HAP-1 (cell line): ENCODE measurements at regions not wholly inside any gene's neighbourhood (a gene's known extent, or its start where the extent isn't known, plus 50 kb on each side); places are given as distances from the start of the nearest gene placed in this dataset.

Source experiments
- DNase-seq, 2 experiments: peaks; one replicate each; pipeline ENCODE4 v3.0.0-alpha.2; 2016 to 2020; ENCODE audit warnings: low spot score in 2 of 2
- H3K27me3 ChIP-seq: fragments of 250-450 bp; sonication (Bioruptor Pico); 2 replicates; pipeline ENCODE4 v1.5.1; 2020; ENCODE audit warnings: low read depth, mild to moderate bottlenecking, moderate library complexity
- H3K36me3 ChIP-seq: fragments of 250-450 bp; sonication (Bioruptor Pico); replicated peaks from 2 replicates; pipeline ENCODE4 v1.5.1; 2020; ENCODE audit warnings: mild to moderate bottlenecking
- H3K4me1 ChIP-seq: fragments of 250-450 bp; sonication (Bioruptor Pico); 2 replicates; pipeline ENCODE4 v1.5.1; 2020; ENCODE audit warnings: mild to moderate bottlenecking
- H3K4me3 ChIP-seq: fragments of 250-450 bp; sonication (Bioruptor Pico); 2 replicates; pipeline ENCODE4 v1.5.1; 2020; ENCODE audit warnings: mild to moderate bottlenecking, moderate library complexity
- H3K9me3 ChIP-seq: fragments of 250-450 bp; sonication (Bioruptor Pico); 2 replicates; pipeline ENCODE4 v1.5.1; 2020; ENCODE audit warnings: mild to moderate bottlenecking, moderate library complexity
- in situ Hi-C: fragments of 300-500 bp; cut with MboI; formaldehyde crosslinking; loops from 3 replicates; pipeline ENCODE4 v1.14.3; 2020; ENCODE audit warnings: low sequenced_read_pairs, inconsistent platforms, mixed read lengths

GRCh38 chr9:79877943-79878602, 306.3 kb downstream of the TLE4 start:
- Histone ChIP-seq H3K27me3 (peaks cover 11% of the 10 kb centered on the region; the same call in 1 of the 2 replicates), H3K9me3 (peaks cover 4% of the 10 kb centered on the region; the same call in 1 of the 2 replicates), H3K4me3 (no peak overlapping the region), H3K4me1 (peaks cover 6% of the 10 kb centered on the region; the same call in 1 of the 2 replicates), H3K36me3 (no peaks in the 10 kb centered on the region)
- in situ Hi-C loops = no loop called here
- DNase-seq = no peak

GRCh38 chr9:79868567-79869189, 296.9 kb downstream of the TLE4 start:
- Histone ChIP-seq H3K36me3 (no peaks in the 10 kb centered on the region), H3K9me3 (no peaks in the 10 kb centered on the region), H3K4me3 (no peak overlapping the region), H3K27me3 (no peaks in the 10 kb centered on the region), H3K4me1 (no peaks in the 10 kb centered on the region)
- DNase-seq = no peak
- in situ Hi-C loops = no loop called here

GRCh38 chr9:79862921-79863890, 291.4 kb downstream of the TLE4 start:
- Histone ChIP-seq H3K9me3 (no peaks in the 10 kb centered on the region), H3K4me1 (no peaks in the 10 kb centered on the region), H3K27me3 (no peaks in the 10 kb centered on the region), H3K4me3 (no peak overlapping the region), H3K36me3 (no peaks in the 10 kb centered on the region)
- no peak for DNase-seq
- in situ Hi-C loops = no loop called here

- Histone ChIP-seq H3K36me3 (no peaks in the 10 kb centered on the region), H3K9me3 (no peaks in the 10 kb centered on the region), H3K4me1 (no peaks in the 10 kb centered on the region), H3K4me3 (no peak overlapping the region), H3K27me3 (no peaks in the 10 kb centered on the region)
- in situ Hi-C loops = no loop called here
- DNase-seq = no peak
Measured at GRCh38 chr9:79858508-79858907, 286.7 kb downstream of the TLE4 start.

GRCh38 chr9:79857188-79857587, 285.4 kb downstream of the TLE4 start:
- no peaks in the 10 kb centered on the region for H3K4me1 ChIP-seq
- H3K4me3 ChIP-seq = no peak overlapping the region
- H3K36me3 ChIP-seq = no peaks in the 10 kb centered on the region
- DNase-seq = no peak
- in situ Hi-C loops = no loop called here
- H3K27me3 ChIP-seq = no peaks in the 10 kb centered on the region
- no peaks in the 10 kb centered on the region for H3K9me3 ChIP-seq

- DNase-seq = no peak
- no peaks in the 10 kb centered on the region for H3K4me1 ChIP-seq
- no peak overlapping the region for H3K4me3 ChIP-seq
- in situ Hi-C loops = no loop called here
- no peaks in the 10 kb centered on the region for H3K36me3 ChIP-seq
- no peaks in the 10 kb centered on the region for H3K27me3 ChIP-seq
- no peaks in the 10 kb centered on the region for H3K9me3 ChIP-seq
Measured at GRCh38 chr9:79847074-79847473, 275.3 kb downstream of the TLE4 start.

- no peaks in the 10 kb centered on the region for H3K27me3 ChIP-seq
- no peak for DNase-seq
- in situ Hi-C loops = no loop called here
- no peak overlapping the region for H3K4me3 ChIP-seq
- no peaks in the 10 kb centered on the region for H3K4me1 ChIP-seq
- H3K36me3 ChIP-seq = no peaks in the 10 kb centered on the region
- no peaks in the 10 kb centered on the region for H3K9me3 ChIP-seq
Measured at GRCh38 chr9:79829566-79830302, 258.0 kb downstream of the TLE4 start.

DNA sequence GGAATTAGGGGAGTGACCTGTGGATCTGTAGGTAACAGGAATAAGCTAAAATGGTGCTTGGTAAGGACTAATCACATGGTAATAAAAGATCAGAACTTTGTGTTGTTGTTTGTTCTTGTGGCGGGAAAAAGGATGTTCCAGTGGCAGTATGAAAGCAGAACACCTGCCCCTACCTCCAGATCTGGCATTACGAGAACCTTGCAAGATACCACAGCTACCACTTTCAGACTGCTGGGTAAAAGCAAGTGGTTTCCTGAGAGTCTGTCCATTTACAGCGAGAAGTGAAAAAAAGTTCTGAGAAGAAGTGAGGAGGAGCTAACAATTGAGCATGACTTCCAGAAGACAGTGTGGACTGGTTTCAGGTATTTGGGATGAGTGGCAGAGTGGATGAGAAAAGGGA, 252.5 kb downstream of the TLE4 start:
- in situ Hi-C loops = no loop called here
- Histone ChIP-seq H3K9me3 (0 out of 2 replicates have a peak, but pooled peaks cover 2% of the 10 kb centered on the region), H3K4me1 (no peaks in the 10 kb centered on the region), H3K36me3 (no peaks in the 10 kb centered on the region), H3K27me3 (no peaks in the 10 kb centered on the region), H3K4me3 (no peak overlapping the region)
- DNase-seq = no peak

GRCh38 chr9:79817438-79818004, 245.8 kb downstream of the TLE4 start:
- H3K4me1 ChIP-seq = peaks cover 2% of the 10 kb centered on the region; the same call in 1 of the 2 replicates
- 0 out of 2 replicates have a peak, but pooled peaks cover 2% of the 10 kb centered on the region for H3K9me3 ChIP-seq
- H3K27me3 ChIP-seq = peaks cover 2% of the 10 kb centered on the region; the same call in 1 of the 2 replicates
- no peak overlapping the region for H3K4me3 ChIP-seq
- in situ Hi-C loops = no loop called here
- DNase-seq = no peak
- no peaks in the 10 kb centered on the region for H3K36me3 ChIP-seq

DNA sequence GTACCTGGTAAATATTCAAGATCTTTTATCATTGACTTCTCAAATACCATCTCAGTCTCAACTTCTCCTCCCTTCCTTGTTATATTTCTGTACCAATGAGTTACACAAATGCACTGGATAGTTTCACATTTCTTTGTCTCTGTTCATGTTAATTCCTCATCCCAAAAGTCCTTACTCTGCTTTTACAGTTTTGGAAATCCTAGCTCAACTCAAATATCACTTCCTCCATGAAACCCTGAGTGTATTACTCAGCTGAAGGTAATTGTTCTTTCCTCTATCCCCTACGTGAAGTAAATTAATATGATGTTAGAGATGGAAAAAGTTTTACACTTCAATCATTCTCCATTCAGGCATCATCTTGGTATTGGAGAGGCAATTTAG, 241.5 kb downstream of the TLE4 start:
- Histone ChIP-seq H3K27me3 (peaks cover 5% of the 10 kb centered on the region; the same call in 1 of the 2 replicates), H3K36me3 (no peaks in the 10 kb centered on the region), H3K9me3 (no peaks in the 10 kb centered on the region), H3K4me3 (no peak overlapping the region), H3K4me1 (peaks cover 13% of the 10 kb centered on the region)
- no peak for DNase-seq
- in situ Hi-C loops = no loop called here

- in situ Hi-C loops = no loop called here
- no peak overlapping the region for H3K4me3 ChIP-seq
- H3K9me3 ChIP-seq = no peaks in the 10 kb centered on the region
- H3K27me3 ChIP-seq = peaks cover 5% of the 10 kb centered on the region; the same call in 1 of the 2 replicates
- peaks cover 13% of the 10 kb centered on the region for H3K4me1 ChIP-seq
- DNase-seq = no peak
- H3K36me3 ChIP-seq = no peaks in the 10 kb centered on the region
Measured at GRCh38 chr9:79812507-79813257, 240.9 kb downstream of the TLE4 start.

DNA sequence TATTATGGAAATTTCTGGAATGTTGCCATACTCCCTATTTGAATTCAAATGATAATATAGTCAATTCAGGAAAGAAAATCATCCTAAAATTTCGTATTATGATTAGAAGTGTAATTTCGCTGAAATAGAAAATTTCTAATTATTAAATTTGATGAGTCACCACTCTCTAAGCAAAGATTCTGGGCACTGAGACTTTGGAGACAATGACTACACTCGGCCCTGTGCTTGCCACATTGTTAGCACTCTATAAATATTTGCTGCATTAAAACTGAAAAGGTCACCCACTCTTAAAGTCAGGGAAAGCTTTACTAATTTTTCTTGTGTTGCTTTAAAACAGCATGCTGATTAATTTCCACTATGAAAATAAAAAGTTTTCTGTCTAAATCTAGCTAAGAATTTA, 240.3 kb downstream of the TLE4 start:
- H3K9me3 ChIP-seq = no peaks in the 10 kb centered on the region
- no peak for DNase-seq
- no peaks in the 10 kb centered on the region for H3K36me3 ChIP-seq
- in situ Hi-C loops = no loop called here
- no peak overlapping the region for H3K4me3 ChIP-seq
- H3K27me3 ChIP-seq = peaks cover 5% of the 10 kb centered on the region; the same call in 1 of the 2 replicates
- peaks cover 13% of the 10 kb centered on the region for H3K4me1 ChIP-seq
